Neural cell (in vitro differentiated cells): ENCODE measurements at regions not wholly inside any gene's neighbourhood (a gene's known extent, or its start where the extent isn't known, plus 50 kb on each side); places are given as distances from the start of the nearest gene placed in this dataset.

Source experiments
- H2AFZ ChIP-seq: fragments of 200-600, 300-800 bp; sonication (generic), shearing (Covaris generic); 2 replicates; pipeline ENCODE4 v1.6.0; 2014; ENCODE audit warnings: low read depth, mild to moderate bottlenecking, antibody characterized with exemption, low read length, moderate library complexity
- H3F3A ChIP-seq: fragments of 200-600 bp; shearing (Covaris generic); 2 replicates; pipeline ENCODE4 v1.6.1; 2016; ENCODE audit warnings: mild to moderate bottlenecking, moderate library complexity, mixed read lengths, antibody characterized with exemption, low read length; ENCODE audit not compliant: insufficient read depth, poor library complexity, severe bottlenecking
- H3K27ac ChIP-seq: fragments of 200-600, 300-800 bp; sonication (generic), shearing (Covaris generic); 2 replicates; pipeline ENCODE4 v1.5.1; 2014; ENCODE audit warnings: mild to moderate bottlenecking, low read length, moderate library complexity
- H3K27me3 ChIP-seq: fragments of 300-800, 200-600 bp; sonication (generic), shearing (Covaris generic); 2 replicates; pipeline ENCODE4 v1.6.0; 2014; ENCODE audit warnings: mild to moderate bottlenecking, low read depth, low read length, moderate library complexity; ENCODE audit not compliant: insufficient read depth
- H3K36me3 ChIP-seq: fragments of 300-800, 200-600 bp; sonication (generic), shearing (Covaris generic); 2 replicates; pipeline ENCODE4 v1.5.1; 2014; ENCODE audit warnings: mild to moderate bottlenecking, antibody characterized with exemption, low read length, moderate library complexity; ENCODE audit not compliant: insufficient read depth
- H3K4me2 ChIP-seq: fragments of 300-800, 200-600 bp; sonication (generic), shearing (Covaris generic); 2 replicates; pipeline ENCODE4 v1.6.0; 2014; ENCODE audit warnings: mild to moderate bottlenecking, low read length
- H3K4me3 ChIP-seq: fragments of 300-800, 200-600 bp; sonication (generic), shearing (Covaris generic); 2 replicates; pipeline ENCODE4 v1.5.1; 2014; ENCODE audit warnings: mild to moderate bottlenecking, low read length, moderate library complexity
- H3K79me2 ChIP-seq: fragments of 200-600 bp; shearing (Covaris generic); replicated peaks from 2 replicates; pipeline ENCODE4 v1.6.0; 2014; ENCODE audit warnings: mild to moderate bottlenecking, low read length, moderate library complexity; ENCODE audit not compliant: insufficient read depth
- H3K9ac ChIP-seq: fragments of 300-800, 200-600 bp; sonication (generic), shearing (Covaris generic); 2 replicates; pipeline ENCODE4 v1.6.1; 2016; ENCODE audit warnings: mild to moderate bottlenecking, low read length, mixed read lengths
- H3K9me2 ChIP-seq: fragments of 200-600 bp; shearing (Covaris generic); 2 replicates; pipeline ENCODE4 v1.6.1; 2016; ENCODE audit warnings: mild to moderate bottlenecking, low read length, mixed read lengths; ENCODE audit not compliant: insufficient read depth
- H3K9me3 ChIP-seq: fragments of 200-600, 300-800 bp; sonication (generic), shearing (Covaris generic); 2 replicates; pipeline ENCODE4 v1.6.1; 2016; ENCODE audit warnings: mild to moderate bottlenecking, mixed run types, low read length, moderate library complexity, mixed read lengths
- H4K20me1 ChIP-seq: fragments of 200-600 bp; shearing (Covaris generic); 2 replicates; pipeline ENCODE4 v1.6.1; 2016; ENCODE audit warnings: mild to moderate bottlenecking, mixed run types; ENCODE audit not compliant: insufficient read depth
- CTCF ChIP-seq: fragments of 450-650 bp; IDR thresholded peaks from 2 replicates; pipeline ENCODE4 v1.5.1; 2014; ENCODE audit warnings: antibody characterized with exemption, mild to moderate bottlenecking, moderate library complexity; ENCODE audit not compliant: poor library complexity, severe bottlenecking
- EP300 ChIP-seq: fragments of 450-650 bp; conservative IDR thresholded peaks from 2 replicates; pipeline ENCODE4 v1.6.1; 2014; ENCODE audit warnings: antibody characterized with exemption, mild to moderate bottlenecking, moderate library complexity; ENCODE audit not compliant: poor library complexity, severe bottlenecking
- EZH2 ChIP-seq: fragments of 200-600, 300-800 bp; shearing (Covaris generic), sonication (generic); IDR thresholded peaks from 2 replicates; pipeline ENCODE4 v1.6.1; 2014; ENCODE audit warnings: antibody characterized with exemption, low read length, borderline replicate concordance, mild to moderate bottlenecking; ENCODE audit not compliant: insufficient read depth, poor library complexity, severe bottlenecking
- MXI1 ChIP-seq: fragments of 450-650 bp; conservative IDR thresholded peaks from 2 replicates; pipeline ENCODE4 v1.6.1; 2014; ENCODE audit warnings: antibody characterized with exemption, mild to moderate bottlenecking; ENCODE audit not compliant: poor library complexity, severe bottlenecking
- POLR2AphosphoS5 ChIP-seq: IDR thresholded peaks from 2 replicates; pipeline ENCODE4 v1.6.1; 2012
- RAD21 ChIP-seq: fragments of 450-650 bp; conservative IDR thresholded peaks from 2 replicates; pipeline ENCODE4 v1.6.1; 2014; ENCODE audit warnings: antibody characterized with exemption, mild to moderate bottlenecking, moderate library complexity
- REST ChIP-seq: IDR thresholded peaks from 2 replicates; pipeline ENCODE4 v1.6.1; 2012; ENCODE audit warnings: borderline replicate concordance
- SMC3 ChIP-seq: fragments of 450-650 bp; conservative IDR thresholded peaks from 2 replicates; pipeline ENCODE4 v1.6.1; 2014; ENCODE audit warnings: antibody characterized with exemption, mild to moderate bottlenecking, moderate library complexity; ENCODE audit not compliant: poor library complexity
- TAF1 ChIP-seq: IDR thresholded peaks from 2 replicates; pipeline ENCODE4 v1.6.1; 2012; ENCODE audit warnings: low read depth

- no peaks in the 10 kb centered on the region for H3K9me2 ChIP-seq
- H3K4me2 ChIP-seq: no peak overlapping the region
- no peaks in the 10 kb centered on the region for H3K9me3 ChIP-seq
- H3K4me3 ChIP-seq: no peak overlapping the region
- no peaks in the 10 kb centered on the region for H3F3A ChIP-seq
- no peaks in the 10 kb centered on the region for H3K79me2 ChIP-seq
- no peaks in the 10 kb centered on the region for H3K36me3 ChIP-seq
- TF ChIP-seq CTCF: no peak
- no peak for TF ChIP-seq POLR2AphosphoS5
- TF ChIP-seq SMC3: no peak
- TF ChIP-seq TAF1: no peak
- no peak for TF ChIP-seq EZH2
- TF ChIP-seq RAD21: no peak
- no peak for TF ChIP-seq EP300
- no peak for TF ChIP-seq REST
- TF ChIP-seq MXI1: no peak
- no peak overlapping the region for H3K9ac ChIP-seq
- H2AFZ ChIP-seq: no peak overlapping the region
- no peaks in the 10 kb centered on the region for H3K27me3 ChIP-seq
- H3K27ac ChIP-seq: no peak overlapping the region
- no peaks in the 10 kb centered on the region for H4K20me1 ChIP-seq
Measured at GRCh38 chr4:144304025-144304424, 163.5 kb upstream of the GYPA start.

GRCh38 chr4:144310535-144310934, 170.0 kb upstream of the GYPA start:
- no peaks in the 10 kb centered on the region for H3K27me3 ChIP-seq
- H2AFZ ChIP-seq: no peak overlapping the region
- H3K36me3 ChIP-seq: no peaks in the 10 kb centered on the region
- H3F3A ChIP-seq: no peaks in the 10 kb centered on the region
- H4K20me1 ChIP-seq: no peaks in the 10 kb centered on the region
- TF ChIP-seq EZH2 (no peak), TAF1 (no peak), RAD21 (no peak), CTCF (no peak), REST (no peak), MXI1 (no peak), POLR2AphosphoS5 (no peak), SMC3 (no peak), EP300 (no peak)
- H3K9me3 ChIP-seq: no peaks in the 10 kb centered on the region
- H3K9me2 ChIP-seq: no peaks in the 10 kb centered on the region
- H3K27ac ChIP-seq: no peak overlapping the region
- H3K4me2 ChIP-seq: no peak overlapping the region
- H3K4me3 ChIP-seq: no peak overlapping the region
- no peaks in the 10 kb centered on the region for H3K79me2 ChIP-seq
- no peak overlapping the region for H3K9ac ChIP-seq
